ENCODE measurements at regions not wholly inside any gene's neighbourhood (a gene's known extent, or its start where the extent isn't known, plus 50 kb on each side); places are given as distances from the start of the nearest gene placed in this dataset.

DNA sequence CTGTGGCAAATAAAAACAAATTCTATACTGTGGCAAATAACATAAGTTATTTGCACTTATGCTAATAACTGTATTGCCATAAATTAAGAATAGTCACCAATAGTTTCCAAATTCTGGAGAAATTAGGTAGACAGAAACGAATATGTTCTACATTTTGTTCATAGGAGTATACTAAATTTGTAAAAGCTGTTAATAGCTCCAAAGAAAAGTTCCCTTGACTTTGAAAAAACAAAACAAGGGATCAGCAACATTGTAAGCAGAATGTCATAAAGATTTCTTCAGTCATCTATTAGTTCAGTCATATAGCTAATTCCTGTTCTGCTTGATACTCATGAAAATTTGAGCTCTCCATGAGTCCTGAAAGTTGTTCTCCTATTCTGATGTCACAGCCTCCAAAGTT lies 1472.8 kb downstream of the C4orf33 start:
- no peak overlapping the region for H3K27ac ChIP-seq
- TF ChIP-seq ZFX (IDR thresholded peaks at IDR 0.05; ENCODE audit: borderline replicate concordance) = no peak
- TF ChIP-seq, protein P1, sequence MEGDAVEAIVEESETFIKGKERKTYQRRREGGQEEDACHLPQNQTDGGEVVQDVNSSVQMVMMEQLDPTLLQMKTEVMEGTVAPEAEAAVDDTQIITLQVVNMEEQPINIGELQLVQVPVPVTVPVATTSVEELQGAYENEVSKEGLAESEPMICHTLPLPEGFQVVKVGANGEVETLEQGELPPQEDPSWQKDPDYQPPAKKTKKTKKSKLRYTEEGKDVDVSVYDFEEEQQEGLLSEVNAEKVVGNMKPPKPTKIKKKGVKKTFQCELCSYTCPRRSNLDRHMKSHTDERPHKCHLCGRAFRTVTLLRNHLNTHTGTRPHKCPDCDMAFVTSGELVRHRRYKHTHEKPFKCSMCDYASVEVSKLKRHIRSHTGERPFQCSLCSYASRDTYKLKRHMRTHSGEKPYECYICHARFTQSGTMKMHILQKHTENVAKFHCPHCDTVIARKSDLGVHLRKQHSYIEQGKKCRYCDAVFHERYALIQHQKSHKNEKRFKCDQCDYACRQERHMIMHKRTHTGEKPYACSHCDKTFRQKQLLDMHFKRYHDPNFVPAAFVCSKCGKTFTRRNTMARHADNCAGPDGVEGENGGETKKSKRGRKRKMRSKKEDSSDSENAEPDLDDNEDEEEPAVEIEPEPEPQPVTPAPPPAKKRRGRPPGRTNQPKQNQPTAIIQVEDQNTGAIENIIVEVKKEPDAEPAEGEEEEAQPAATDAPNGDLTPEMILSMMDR (IDR thresholded peaks at IDR 0.05) = no peak

DNA sequence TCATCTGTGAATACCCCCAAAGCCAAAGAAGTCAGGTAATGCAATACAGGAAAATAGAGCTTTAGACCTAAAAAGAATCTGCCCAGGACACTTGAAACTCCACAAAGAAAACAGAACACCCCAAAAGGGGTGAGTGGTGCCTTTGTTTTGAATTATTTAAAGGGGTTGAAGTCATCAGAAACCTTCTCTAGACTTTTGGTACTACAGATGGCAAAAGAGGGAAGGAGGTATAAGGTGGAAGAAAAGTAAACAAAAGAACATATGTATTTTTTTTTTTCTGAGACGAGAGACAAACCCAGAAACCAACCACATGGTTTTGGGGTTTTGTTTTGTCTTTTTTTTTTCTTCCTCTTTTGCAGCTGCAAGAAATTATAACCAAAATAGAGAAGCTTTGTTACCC lies 1477.8 kb downstream of the C4orf33 start:
- no peak overlapping the region for H3K27ac ChIP-seq
- TF ChIP-seq, protein P1 (IDR thresholded peaks at IDR 0.05) = no peak
- TF ChIP-seq ZFX (IDR thresholded peaks at IDR 0.05; ENCODE audit: borderline replicate concordance) = no peak

DNA sequence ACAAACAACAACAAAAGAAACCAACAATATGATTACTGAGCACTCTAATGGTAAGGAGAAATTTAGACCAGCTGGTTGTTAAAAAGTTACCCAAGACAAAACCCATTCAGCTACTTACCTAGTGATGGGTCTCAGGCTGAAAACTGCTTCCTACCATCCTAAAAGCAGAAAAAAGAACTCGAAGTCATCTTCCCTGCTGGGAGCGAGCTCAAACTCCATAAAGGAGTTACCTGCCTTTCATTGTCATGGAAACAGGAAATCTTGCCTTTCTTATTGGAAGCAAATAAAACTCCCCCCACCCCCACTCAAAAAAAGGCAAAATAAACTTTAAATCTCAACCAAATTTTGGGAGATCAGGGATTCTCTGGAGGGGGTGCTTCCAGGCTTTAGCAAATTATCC lies 1478.3 kb downstream of the C4orf33 start:
- TF ChIP-seq, protein P1 (IDR thresholded peaks at IDR 0.05) = no peak
- no peak for TF ChIP-seq ZFX (IDR thresholded peaks at IDR 0.05; ENCODE audit: borderline replicate concordance)
- no peak overlapping the region for H3K27ac ChIP-seq

DNA sequence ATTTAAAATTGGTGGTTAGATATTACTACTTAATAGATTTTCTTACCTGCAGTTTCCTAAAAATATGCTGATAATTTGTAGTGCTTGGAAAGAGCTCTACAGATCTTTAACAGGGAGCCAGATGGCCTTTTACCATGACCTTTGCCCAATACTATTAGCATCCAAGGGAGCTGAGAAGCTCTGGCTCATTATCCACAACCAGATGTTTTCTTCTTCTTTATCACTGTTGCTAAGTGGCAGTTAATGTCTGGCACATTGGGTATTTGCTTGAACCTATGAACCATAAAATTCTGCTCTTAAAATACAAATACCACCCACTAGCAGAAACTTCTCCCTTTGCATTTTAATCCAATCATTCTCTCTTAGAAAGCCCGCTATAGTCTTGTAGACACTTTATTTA lies 1480.3 kb downstream of the C4orf33 start:
- TF ChIP-seq, protein P1 (IDR thresholded peaks at IDR 0.05) = no peak
- TF ChIP-seq ZFX (IDR thresholded peaks at IDR 0.05; ENCODE audit: borderline replicate concordance) = no peak
- H3K27ac ChIP-seq = no peak overlapping the region

DNA sequence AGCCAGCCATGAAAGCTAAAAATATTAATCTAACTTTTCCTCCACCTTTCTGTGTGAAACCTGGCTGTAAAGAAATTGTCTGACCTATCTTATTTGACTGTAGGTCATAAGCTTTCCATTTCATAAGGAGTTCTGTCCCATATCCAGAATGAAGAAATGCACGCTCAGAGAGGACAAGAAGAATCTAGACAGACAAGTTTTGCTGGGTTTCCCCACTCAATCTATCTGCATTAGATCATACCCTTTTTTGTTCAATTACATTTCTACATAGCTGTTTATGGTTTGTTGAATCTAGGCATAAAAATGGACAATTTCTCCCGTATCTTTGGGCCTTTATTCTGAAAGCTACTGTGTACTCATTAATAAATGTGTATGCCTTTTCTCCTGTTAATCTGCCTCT lies 1495.1 kb downstream of the C4orf33 start:
- no peak overlapping the region for H3K27ac ChIP-seq
- TF ChIP-seq, protein P1 (IDR thresholded peaks at IDR 0.05) = no peak
- no peak for TF ChIP-seq ZFX (IDR thresholded peaks at IDR 0.05; ENCODE audit: borderline replicate concordance)

DNA sequence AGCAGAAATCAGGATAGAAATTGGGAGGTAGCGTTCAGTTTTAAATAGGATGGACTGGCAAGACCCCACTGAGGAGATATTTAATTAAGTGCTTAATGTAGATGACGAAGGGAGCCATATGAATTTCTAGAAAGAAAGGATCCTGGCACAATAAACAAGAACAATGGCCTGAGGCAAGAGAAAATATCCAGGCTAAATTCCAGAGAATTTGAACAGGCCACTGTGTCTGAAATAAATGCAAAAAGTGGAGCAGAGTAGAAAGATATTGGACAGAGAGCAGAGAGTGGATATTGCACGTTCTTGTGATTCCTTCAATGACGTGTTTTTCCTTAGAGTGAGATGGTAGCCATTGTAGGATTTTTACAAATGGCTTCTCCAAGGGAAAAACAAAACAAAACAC lies 1504.8 kb downstream of the C4orf33 start:
- TF ChIP-seq, protein P1 (IDR thresholded peaks at IDR 0.05) = no peak
- no peak for TF ChIP-seq ZFX (IDR thresholded peaks at IDR 0.05; ENCODE audit: borderline replicate concordance)
- H3K27ac ChIP-seq = peak overlapping the region; percentile 22; the same call in 1 of the 2 replicates

DNA sequence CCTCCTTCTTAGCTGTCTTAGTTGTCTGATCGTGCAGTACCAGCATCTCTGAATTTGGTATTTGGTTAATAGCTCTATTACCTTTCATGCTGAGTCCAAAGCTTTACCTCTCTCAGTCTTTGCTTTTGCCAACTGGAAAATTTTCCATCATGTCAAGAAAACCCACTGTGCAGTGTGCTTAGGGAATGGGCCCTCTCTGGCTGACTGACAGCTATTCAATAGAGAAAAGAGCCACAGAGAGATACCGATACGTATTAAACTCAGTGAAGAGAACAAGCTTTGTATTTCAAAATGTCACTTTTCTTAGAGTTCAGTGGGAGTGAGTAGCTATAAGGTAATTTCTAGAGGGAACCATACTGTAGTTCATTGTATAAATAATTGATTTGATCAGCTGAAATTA lies 1507.1 kb downstream of the C4orf33 start:
- TF ChIP-seq, protein P1 (IDR thresholded peaks at IDR 0.05) = no peak
- TF ChIP-seq ZFX (IDR thresholded peaks at IDR 0.05; ENCODE audit: borderline replicate concordance) = no peak
- no peak overlapping the region for H3K27ac ChIP-seq
